Activated naive CD4-positive, alpha-beta T cell treated with anti-CD3 and anti-CD28 coated beads for 36 hours (primary cell): ENCODE measurements at regions not wholly inside any gene's neighbourhood (a gene's known extent, or its start where the extent isn't known, plus 50 kb on each side); places are given as distances from the start of the nearest gene placed in this dataset.

Experiments
- CTCF ChIA-PET: fragments of 350-600 bp; sonication (Branson Sonifier 250); formaldehyde crosslinking; loops from one replicate; lab custom pipeline; 2021; ENCODE audit warnings: antibody characterized with exemption; lab: Charles Lee
- DNase-seq: peaks from one replicate; pipeline ENCODE4 v3.0.0-alpha.2; 2020
- H3K27ac Mint-ChIP-seq: one replicate; pipeline ENCODE4 v1.8.0; 2021; ENCODE audit warnings: mild to moderate bottlenecking, mixed read lengths
- H3K27me3 Mint-ChIP-seq: one replicate; pipeline ENCODE4 v1.8.0; 2021; ENCODE audit warnings: low read depth, mixed read lengths
- H3K36me3 Mint-ChIP-seq: one replicate; pipeline ENCODE4 v1.8.0; 2021; ENCODE audit warnings: low read depth, mixed read lengths
- H3K4me1 Mint-ChIP-seq: one replicate; pipeline ENCODE4 v1.8.0; 2021; ENCODE audit warnings: low read depth, mixed read lengths
- H3K4me3 Mint-ChIP-seq: one replicate; pipeline ENCODE4 v1.8.0; 2021; ENCODE audit warnings: mild to moderate bottlenecking, moderate library complexity, mixed read lengths
- H3K9me3 Mint-ChIP-seq: one replicate; pipeline ENCODE4 v1.8.0; 2021; ENCODE audit warnings: mixed read lengths
- intact Hi-C: fragments of 100-400 bp; cut with micrococcal nuclease; formaldehyde crosslinking; loops from one replicate; pipeline ENCODE4 v1.15.1; 2023

GRCh38 chr13:82934000-82934399, 948.3 kb downstream of the SLITRK1 start:
- H3K27ac Mint-ChIP-seq: no peak overlapping the region
- H3K4me1 Mint-ChIP-seq: no peaks in the 10 kb centered on the region
- H3K9me3 Mint-ChIP-seq: peaks cover 10% of the 10 kb centered on the region
- no peaks in the 10 kb centered on the region for H3K27me3 Mint-ChIP-seq
- H3K4me3 Mint-ChIP-seq: no peak overlapping the region
- DNase-seq: no peak
- CTCF ChIA-PET: no interaction called here
- H3K36me3 Mint-ChIP-seq: no peaks in the 10 kb centered on the region
- intact Hi-C loops: no loop called here

- intact Hi-C loops: no loop called here
- Mint-ChIP-seq H3K27me3 (no peaks in the 10 kb centered on the region), H3K9me3 (peaks cover 1% of the 10 kb centered on the region), H3K36me3 (no peaks in the 10 kb centered on the region), H3K4me3 (no peak overlapping the region), H3K27ac (no peak overlapping the region), H3K4me1 (no peaks in the 10 kb centered on the region)
- no peak for DNase-seq
- CTCF ChIA-PET: no interaction called here
Measured at GRCh38 chr13:82925114-82925513, 957.2 kb downstream of the SLITRK1 start.

GRCh38 chr13:82917984-82918383, 964.3 kb downstream of the SLITRK1 start:
- no peaks in the 10 kb centered on the region for H3K27me3 Mint-ChIP-seq
- intact Hi-C loops: no loop called here

GRCh38 chr13:82912564-82912963, 969.7 kb downstream of the SLITRK1 start:
- CTCF ChIA-PET: interaction anchor here (0.5 kb wide), 1 partner anchor 1554 kb away, joined by 3 read pairs; no protein-coding TSS in a partner anchor
- no peaks in the 10 kb centered on the region for H3K36me3 Mint-ChIP-seq
- H3K9me3 Mint-ChIP-seq: peaks cover 2% of the 10 kb centered on the region
- H3K27ac Mint-ChIP-seq: no peak overlapping the region
- H3K4me1 Mint-ChIP-seq: no peaks in the 10 kb centered on the region
- DNase-seq: no peak
- intact Hi-C loops: no loop called here
- no peak overlapping the region for H3K4me3 Mint-ChIP-seq
- H3K27me3 Mint-ChIP-seq: no peaks in the 10 kb centered on the region

More at GRCh38 chr13:82917984-82918383, 964.3 kb downstream of the SLITRK1 start:
- peaks cover 4% of the 10 kb centered on the region for H3K9me3 Mint-ChIP-seq
- no peak overlapping the region for H3K4me3 Mint-ChIP-seq
- H3K4me1 Mint-ChIP-seq: no peaks in the 10 kb centered on the region
- CTCF ChIA-PET: no interaction called here
- no peaks in the 10 kb centered on the region for H3K36me3 Mint-ChIP-seq
- DNase-seq: no peak
- H3K27ac Mint-ChIP-seq: no peak overlapping the region

- Mint-ChIP-seq H3K27ac (no peak overlapping the region), H3K36me3 (no peaks in the 10 kb centered on the region)
Measured at GRCh38 chr13:82905071-82905470, 977.2 kb downstream of the SLITRK1 start.

GRCh38 chr13:82900453-82900852, 981.8 kb downstream of the SLITRK1 start:
- Mint-ChIP-seq H3K27me3 (no peaks in the 10 kb centered on the region), H3K4me1 (no peaks in the 10 kb centered on the region), H3K36me3 (no peaks in the 10 kb centered on the region), H3K4me3 (no peak overlapping the region), H3K27ac (no peak overlapping the region), H3K9me3 (peaks cover 7% of the 10 kb centered on the region)
- CTCF ChIA-PET: no interaction called here
- intact Hi-C loops: no loop called here
- no peak for DNase-seq

More at GRCh38 chr13:82905071-82905470, 977.2 kb downstream of the SLITRK1 start:
- H3K4me3 Mint-ChIP-seq: no peak overlapping the region
- CTCF ChIA-PET: interaction anchor here (0.9 kb wide), 1 partner anchor 13 kb away, joined by 3 read pairs; no protein-coding TSS in a partner anchor
- H3K9me3 Mint-ChIP-seq: peaks cover 7% of the 10 kb centered on the region
- H3K27me3 Mint-ChIP-seq: no peaks in the 10 kb centered on the region
- intact Hi-C loops: no loop called here
- DNase-seq: no peak
- H3K4me1 Mint-ChIP-seq: no peaks in the 10 kb centered on the region

GRCh38 chr13:82898586-82898985, 983.7 kb downstream of the SLITRK1 start:
- CTCF ChIA-PET: no interaction called here
- no peaks in the 10 kb centered on the region for H3K4me1 Mint-ChIP-seq
- no peaks in the 10 kb centered on the region for H3K27me3 Mint-ChIP-seq

GRCh38 chr13:82879921-82880320, 1002.4 kb downstream of the SLITRK1 start:
- no peak overlapping the region for H3K27ac Mint-ChIP-seq
- CTCF ChIA-PET: no interaction called here

More at GRCh38 chr13:82898586-82898985, 983.7 kb downstream of the SLITRK1 start:
- Mint-ChIP-seq H3K9me3 (no peaks in the 10 kb centered on the region), H3K36me3 (no peaks in the 10 kb centered on the region), H3K4me3 (no peak overlapping the region), H3K27ac (no peak overlapping the region)
- intact Hi-C loops: no loop called here
- DNase-seq: no peak

GRCh38 chr13:82878536-82878935, 1003.7 kb downstream of the SLITRK1 start:
- CTCF ChIA-PET: no interaction called here
- Mint-ChIP-seq H3K4me3 (no peak overlapping the region), H3K4me1 (no peaks in the 10 kb centered on the region), H3K36me3 (no peaks in the 10 kb centered on the region), H3K27me3 (no peaks in the 10 kb centered on the region), H3K27ac (no peak overlapping the region), H3K9me3 (no peaks in the 10 kb centered on the region)
- intact Hi-C loops: no loop called here
- no peak for DNase-seq

More at GRCh38 chr13:82879921-82880320, 1002.4 kb downstream of the SLITRK1 start:
- Mint-ChIP-seq H3K36me3 (no peaks in the 10 kb centered on the region), H3K27me3 (no peaks in the 10 kb centered on the region), H3K9me3 (no peaks in the 10 kb centered on the region), H3K4me1 (no peaks in the 10 kb centered on the region), H3K4me3 (no peak overlapping the region)
- intact Hi-C loops: no loop called here
- DNase-seq: no peak

- Mint-ChIP-seq H3K4me1 (no peaks in the 10 kb centered on the region), H3K27me3 (no peaks in the 10 kb centered on the region), H3K27ac (no peak overlapping the region), H3K9me3 (peaks cover 6% of the 10 kb centered on the region), H3K36me3 (no peaks in the 10 kb centered on the region), H3K4me3 (no peak overlapping the region)
- CTCF ChIA-PET: interaction anchor here (0.5 kb wide), 1 partner anchor 1123 kb away, joined by 3 read pairs; no protein-coding TSS in a partner anchor
- intact Hi-C loops: no loop called here
- no peak for DNase-seq
Measured at GRCh38 chr13:82867284-82867683, 1015.0 kb downstream of the SLITRK1 start.

- Mint-ChIP-seq H3K27me3 (no peaks in the 10 kb centered on the region), H3K4me1 (no peaks in the 10 kb centered on the region), H3K27ac (no peak overlapping the region), H3K36me3 (no peaks in the 10 kb centered on the region), H3K4me3 (no peak overlapping the region), H3K9me3 (peaks cover 2% of the 10 kb centered on the region)
- CTCF ChIA-PET: no interaction called here
- intact Hi-C loops: no loop called here
- DNase-seq: no peak
Measured at GRCh38 chr13:82850644-82851043, 1031.6 kb downstream of the SLITRK1 start.

GRCh38 chr13:82848766-82849165, 1033.5 kb downstream of the SLITRK1 start:
- CTCF ChIA-PET: no interaction called here
- Mint-ChIP-seq H3K9me3 (peaks cover 3% of the 10 kb centered on the region), H3K4me1 (no peaks in the 10 kb centered on the region), H3K36me3 (no peaks in the 10 kb centered on the region), H3K27me3 (no peaks in the 10 kb centered on the region), H3K27ac (no peak overlapping the region), H3K4me3 (no peak overlapping the region)
- no peak for DNase-seq
- intact Hi-C loops: no loop called here

- CTCF ChIA-PET: no interaction called here
- intact Hi-C loops: no loop called here
- peaks cover 1% of the 10 kb centered on the region for H3K9me3 Mint-ChIP-seq
- H3K4me3 Mint-ChIP-seq: no peak overlapping the region
- H3K36me3 Mint-ChIP-seq: no peaks in the 10 kb centered on the region
- H3K4me1 Mint-ChIP-seq: no peaks in the 10 kb centered on the region
- H3K27ac Mint-ChIP-seq: no peak overlapping the region
- no peak for DNase-seq
- H3K27me3 Mint-ChIP-seq: no peaks in the 10 kb centered on the region
Measured at GRCh38 chr13:82847595-82847994, 1034.7 kb downstream of the SLITRK1 start.
